ENCODE measurements at regions not wholly inside any gene's neighbourhood (a gene's known extent, or its start where the extent isn't known, plus 50 kb on each side); places are given as distances from the start of the nearest gene placed in this dataset.

DNA sequence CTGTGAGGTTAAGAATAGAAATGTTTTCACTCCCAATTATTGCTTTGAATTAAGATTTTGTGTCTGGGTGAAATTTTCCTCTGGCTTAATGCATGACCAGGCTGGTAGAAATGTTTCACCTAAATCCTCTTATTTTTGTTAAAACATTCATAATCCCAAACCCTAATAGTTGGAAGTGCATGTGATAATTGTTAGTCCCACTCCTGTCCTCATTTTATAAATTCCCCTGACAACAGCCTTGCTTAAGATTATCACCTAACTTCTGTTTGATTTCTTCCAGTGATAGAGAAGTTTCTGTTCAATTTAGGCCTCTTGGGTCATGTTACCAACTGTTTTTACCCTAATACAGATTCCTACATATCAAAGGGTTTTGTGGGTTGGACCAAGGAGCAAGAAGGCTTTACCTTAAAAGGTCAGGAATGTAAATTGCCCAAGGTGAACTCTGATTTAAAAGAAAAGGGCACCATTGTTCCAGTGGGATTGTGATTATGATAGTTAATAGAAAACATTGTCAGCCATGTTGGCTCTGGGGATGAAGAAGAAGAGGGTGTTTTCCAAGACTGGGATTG, 158.7 kb upstream of the CENPW start:
- TF ChIP-seq, protein P1, sequence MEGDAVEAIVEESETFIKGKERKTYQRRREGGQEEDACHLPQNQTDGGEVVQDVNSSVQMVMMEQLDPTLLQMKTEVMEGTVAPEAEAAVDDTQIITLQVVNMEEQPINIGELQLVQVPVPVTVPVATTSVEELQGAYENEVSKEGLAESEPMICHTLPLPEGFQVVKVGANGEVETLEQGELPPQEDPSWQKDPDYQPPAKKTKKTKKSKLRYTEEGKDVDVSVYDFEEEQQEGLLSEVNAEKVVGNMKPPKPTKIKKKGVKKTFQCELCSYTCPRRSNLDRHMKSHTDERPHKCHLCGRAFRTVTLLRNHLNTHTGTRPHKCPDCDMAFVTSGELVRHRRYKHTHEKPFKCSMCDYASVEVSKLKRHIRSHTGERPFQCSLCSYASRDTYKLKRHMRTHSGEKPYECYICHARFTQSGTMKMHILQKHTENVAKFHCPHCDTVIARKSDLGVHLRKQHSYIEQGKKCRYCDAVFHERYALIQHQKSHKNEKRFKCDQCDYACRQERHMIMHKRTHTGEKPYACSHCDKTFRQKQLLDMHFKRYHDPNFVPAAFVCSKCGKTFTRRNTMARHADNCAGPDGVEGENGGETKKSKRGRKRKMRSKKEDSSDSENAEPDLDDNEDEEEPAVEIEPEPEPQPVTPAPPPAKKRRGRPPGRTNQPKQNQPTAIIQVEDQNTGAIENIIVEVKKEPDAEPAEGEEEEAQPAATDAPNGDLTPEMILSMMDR (IDR thresholded peaks at IDR 0.05): no peak
- TF ChIP-seq POLR2A (IDR thresholded peaks at IDR 0.05): no peak
